ENCODE measurements at regions not wholly inside any gene's neighbourhood (a gene's known extent, or its start where the extent isn't known, plus 50 kb on each side); places are given as distances from the start of the nearest gene placed in this dataset.
"Not testable (repeated sequence)": the region's sequence is repeated elsewhere in the genome, so short reads cannot be mapped to it uniquely, and the experiment has no call there.

- POLR2A ChIA-PET; CTCF ChIA-PET; DNase-seq (ENCODE audit: extremely low spot score): not testable (repeated sequence)
These were observed 528.0 kb downstream of the TP53TG3F start for GRCh38 chr16:33987348-33987963.

- CTCF ChIA-PET; POLR2A ChIA-PET; DNase-seq (ENCODE audit: extremely low spot score): not testable (repeated sequence)
These were observed 528.6 kb downstream of the TP53TG3F start for GRCh38 chr16:33988012-33988411.

GRCh38 chr16:33990488-33990887, 531.1 kb downstream of the TP53TG3F start:
- DNase-seq (ENCODE audit: extremely low spot score); POLR2A ChIA-PET; CTCF ChIA-PET: not testable (repeated sequence)

- DNase-seq (ENCODE audit: extremely low spot score); CTCF ChIA-PET; POLR2A ChIA-PET: not testable (repeated sequence)
These were observed 533.2 kb downstream of the TP53TG3F start for GRCh38 chr16:33992513-33993177.

GRCh38 chr16:33994207-33994606, 534.8 kb downstream of the TP53TG3F start:
- POLR2A ChIA-PET; DNase-seq (ENCODE audit: extremely low spot score); CTCF ChIA-PET: not testable (repeated sequence)

- DNase-seq (ENCODE audit: extremely low spot score); CTCF ChIA-PET; POLR2A ChIA-PET: not testable (repeated sequence)
These were observed 536.5 kb downstream of the TP53TG3F start for GRCh38 chr16:33995821-33996372.

GRCh38 chr16:34001184-34001583, 541.8 kb downstream of the TP53TG3F start:
- DNase-seq (ENCODE audit: extremely low spot score); CTCF ChIA-PET; POLR2A ChIA-PET: not testable (repeated sequence)

GRCh38 chr16:34001961-34002360, 542.5 kb downstream of the TP53TG3F start:
- POLR2A ChIA-PET; DNase-seq (ENCODE audit: extremely low spot score); CTCF ChIA-PET: not testable (repeated sequence)

GRCh38 chr16:34014841-34015820, 555.7 kb downstream of the TP53TG3F start:
- CTCF ChIA-PET; POLR2A ChIA-PET; DNase-seq (ENCODE audit: extremely low spot score): not testable (repeated sequence)

GRCh38 chr16:34018277-34018676, 558.9 kb downstream of the TP53TG3F start:
- CTCF ChIA-PET; DNase-seq (ENCODE audit: extremely low spot score); POLR2A ChIA-PET: not testable (repeated sequence)

GRCh38 chr16:34050787-34051320, 591.4 kb downstream of the TP53TG3F start:
- POLR2A ChIA-PET, result no interaction called here
- CTCF ChIA-PET, result no interaction called here
- DNase-seq (ENCODE audit: extremely low spot score), result peak; percentile 3
- no peak for TF ChIP-seq CTCF (IDR thresholded peaks at IDR 0.05; ENCODE audit: control extremely low read depth, extremely low read depth, low read depth, missing control alignments)

GRCh38 chr16:34054137-34054536, 594.7 kb downstream of the TP53TG3F start:
- TF ChIP-seq CTCF (IDR thresholded peaks at IDR 0.05; ENCODE audit: control extremely low read depth, extremely low read depth, low read depth, missing control alignments), result no peak
- POLR2A ChIA-PET, result no interaction called here
- DNase-seq (ENCODE audit: extremely low spot score), result no peak
- CTCF ChIA-PET, result no interaction called here
